GM19099 (cell line): ENCODE measurements at regions not wholly inside any gene's neighbourhood (a gene's known extent, or its start where the extent isn't known, plus 50 kb on each side); places are given as distances from the start of the nearest gene placed in this dataset.

Experiments
- POLR2A ChIP-seq: IDR thresholded peaks from 3 replicates; pipeline ENCODE4 v1.6.1; 2011; ENCODE audit warnings: low read depth; ENCODE audit not compliant: insufficient read length; ENCODE audit errors: extremely low read depth

- no peak for TF ChIP-seq POLR2A
These were observed 52.5 kb upstream of the RESF1 start for GRCh38 chr12:31906557-31907301.

- no peak for TF ChIP-seq POLR2A
These were observed 56.2 kb upstream of the RESF1 start for GRCh38 chr12:31903025-31903424.

- TF ChIP-seq POLR2A, result no peak
These were observed 58.9 kb upstream of the RESF1 start for GRCh38 chr12:31900271-31900670.

GRCh38 chr12:31899109-31899508 is 60.1 kb upstream of the RESF1 start:
- no peak for TF ChIP-seq POLR2A

DNA sequence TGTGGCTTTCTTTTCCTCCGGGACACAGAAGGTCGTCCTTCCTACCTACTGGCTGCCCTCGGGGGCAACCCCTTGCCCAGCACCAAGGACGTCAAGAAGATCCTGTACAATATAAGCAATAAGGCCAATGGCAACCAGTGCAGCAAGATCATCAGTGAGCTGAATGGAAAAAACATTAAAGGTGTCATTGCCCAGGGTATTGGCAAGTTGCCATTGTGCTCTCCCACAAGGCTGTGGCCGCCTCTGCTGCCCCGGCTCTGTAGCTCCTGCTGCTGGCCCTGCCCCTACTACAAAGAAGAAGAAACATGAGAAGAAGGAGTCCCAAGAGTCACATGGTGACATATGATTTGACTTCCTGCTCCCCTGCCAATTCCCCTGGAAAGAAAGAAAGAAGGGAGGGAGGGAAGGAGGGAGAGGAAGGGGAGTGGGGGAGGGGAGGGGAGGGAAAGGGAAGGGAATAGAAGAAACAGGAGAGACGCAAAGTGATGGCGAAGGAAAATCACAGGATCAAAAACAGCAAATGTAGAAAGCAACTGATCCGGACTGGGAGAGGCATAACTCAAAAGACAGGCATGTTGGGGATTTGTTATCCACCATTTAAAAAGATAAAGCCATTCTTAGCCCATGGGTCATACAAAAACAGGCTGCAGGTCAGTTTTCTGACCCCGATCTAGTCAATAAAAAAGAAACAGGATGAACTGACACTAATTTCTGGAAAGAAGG is 61.3 kb upstream of the RESF1 start:
- no peak for TF ChIP-seq POLR2A

GRCh38 chr12:31896514-31897039 is 62.6 kb upstream of the RESF1 start:
- TF ChIP-seq POLR2A, result peak; percentile 57

DNA sequence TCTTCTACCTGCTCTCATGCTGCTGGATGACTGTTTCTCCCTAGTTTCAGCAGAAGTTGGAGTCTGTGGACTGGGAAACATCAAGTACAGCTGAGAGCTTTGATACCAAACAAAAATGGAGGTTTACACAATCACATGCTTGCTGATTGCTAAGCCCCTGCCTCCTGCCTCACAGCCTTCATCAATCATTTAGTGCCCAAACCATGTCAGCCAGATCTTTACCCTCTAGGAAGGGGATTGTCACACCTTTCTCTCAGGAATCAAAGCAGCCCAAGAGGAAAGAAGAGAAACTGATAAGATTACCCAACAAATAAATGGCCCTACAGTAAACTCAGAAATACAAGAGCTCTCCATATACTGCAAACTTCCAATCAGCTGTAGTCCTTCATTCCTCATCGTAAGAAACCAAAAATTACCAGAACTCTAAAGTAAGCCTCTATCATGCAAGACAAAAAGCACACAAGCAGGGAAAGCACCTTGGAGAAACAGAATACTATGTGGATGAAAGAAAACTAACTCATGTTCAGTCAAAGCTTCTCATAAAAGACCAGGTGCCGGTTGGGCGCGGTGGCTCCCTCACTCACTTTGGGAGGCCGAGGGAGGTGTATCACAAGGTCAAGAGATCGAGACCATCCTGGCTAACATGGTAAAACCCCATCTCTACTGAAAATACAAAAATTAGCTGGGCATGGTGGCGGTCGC is 63.6 kb upstream of the RESF1 start:
- no peak for TF ChIP-seq POLR2A

DNA sequence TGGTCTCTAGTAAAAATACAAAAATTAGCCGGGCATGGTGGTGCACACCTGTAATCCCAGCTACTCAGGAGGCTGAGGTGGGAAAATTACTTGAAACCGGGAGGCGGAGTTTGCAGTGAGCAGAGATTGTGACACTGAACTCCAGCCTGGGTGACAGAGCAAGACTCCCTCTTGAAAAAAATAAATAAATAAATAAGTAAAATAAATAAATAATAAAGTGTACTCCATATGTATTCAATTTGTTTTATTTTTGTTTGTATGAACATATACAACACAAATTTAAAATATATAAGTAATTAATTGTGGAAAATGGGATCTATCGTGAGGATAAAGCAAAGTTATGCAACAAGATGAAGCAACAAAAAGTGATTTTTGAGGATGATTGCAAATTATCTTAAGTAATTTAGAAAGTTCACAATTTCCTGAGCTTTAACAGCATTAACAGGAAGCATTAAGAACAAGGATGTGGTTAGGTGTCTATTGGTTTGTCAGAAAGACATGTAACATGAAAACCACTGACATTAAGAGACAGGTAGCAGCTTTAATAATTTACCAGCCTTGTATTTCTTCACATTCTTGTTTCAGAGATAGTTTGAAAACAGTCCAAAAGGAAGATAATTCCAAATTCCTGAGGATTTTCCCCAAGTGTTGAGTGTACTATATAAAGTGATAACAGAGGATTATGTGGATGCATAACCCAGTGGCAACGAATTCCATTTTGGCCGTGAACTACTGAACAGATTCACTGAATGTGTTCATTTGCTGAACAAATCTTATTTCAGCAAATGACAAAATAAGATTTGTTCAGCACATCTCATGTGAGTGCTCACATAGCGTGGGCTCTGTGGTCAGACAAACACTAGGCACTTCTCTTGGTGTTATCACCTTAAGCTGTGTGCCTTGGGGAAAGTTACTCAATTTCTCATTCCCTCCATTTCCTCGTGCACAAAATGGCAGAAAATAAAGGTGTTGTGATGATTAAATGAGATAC is 68.6 kb upstream of the RESF1 start:
- no peak for TF ChIP-seq POLR2A

- TF ChIP-seq POLR2A, result no peak
These were observed 72.0 kb upstream of the RESF1 start for GRCh38 chr12:31887109-31887811.

GRCh38 chr12:31880340-31880739 is 78.9 kb upstream of the RESF1 start:
- no peak for TF ChIP-seq POLR2A

- TF ChIP-seq POLR2A, result no peak
These were observed 81.3 kb upstream of the RESF1 start for GRCh38 chr12:31877884-31878283.

DNA sequence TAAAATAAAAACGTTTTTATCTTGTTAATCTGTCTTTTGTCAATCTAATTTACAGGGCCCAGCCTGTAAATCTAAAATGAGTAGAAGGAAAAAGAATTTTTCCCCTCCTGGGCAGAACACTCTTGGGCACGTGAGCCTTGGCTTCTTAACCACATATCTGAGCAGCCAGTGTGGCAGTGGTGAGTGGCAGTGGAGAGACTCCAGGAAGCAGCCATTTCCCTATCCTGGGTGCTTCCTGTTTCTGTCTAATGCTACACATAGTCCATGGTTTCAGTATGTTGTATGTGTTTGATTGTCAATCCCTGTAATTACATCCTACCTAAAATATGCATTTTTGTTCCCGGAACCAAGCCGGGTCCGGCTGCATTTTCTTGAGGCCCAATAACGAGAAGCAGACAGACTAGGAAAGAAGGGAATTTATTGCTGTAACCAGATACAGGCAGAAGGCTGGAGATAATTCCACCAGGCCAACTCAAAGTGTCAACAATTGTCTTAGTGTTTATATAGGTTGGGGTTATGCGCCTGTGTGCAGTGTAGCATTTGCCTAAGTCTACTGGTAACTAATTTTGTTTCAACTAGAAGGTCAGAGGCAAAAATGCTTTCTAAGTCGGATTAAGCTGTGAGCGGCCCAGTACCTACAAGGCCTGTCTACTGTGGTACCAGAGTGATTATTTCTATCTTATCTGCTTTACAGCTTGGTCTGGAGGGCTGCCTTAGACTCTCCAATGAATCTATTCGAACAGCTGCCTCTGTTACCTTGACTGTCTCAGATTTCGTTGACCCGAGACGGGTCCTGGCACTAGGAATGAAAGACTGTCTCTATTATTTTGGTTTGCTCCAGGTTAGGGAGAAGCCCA is 82.4 kb upstream of the RESF1 start:
- no peak for TF ChIP-seq POLR2A

DNA sequence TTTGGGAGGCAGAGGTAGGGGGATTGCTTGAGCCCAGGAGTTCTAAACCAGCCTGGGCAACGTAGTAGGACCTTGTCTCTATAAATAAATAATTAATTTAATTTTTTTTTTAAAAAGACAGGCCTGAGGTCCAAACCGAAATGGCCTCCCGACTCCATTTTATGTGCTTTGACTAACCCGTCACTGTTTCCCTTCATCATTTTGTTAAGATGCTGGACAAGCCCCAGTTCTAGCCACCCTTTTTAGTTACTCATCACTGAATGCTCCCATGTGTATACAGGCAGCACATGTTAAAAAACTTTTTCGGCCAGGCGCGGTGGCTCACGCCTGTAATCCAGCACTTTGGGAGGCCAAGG is 83.6 kb upstream of the RESF1 start:
- no peak for TF ChIP-seq POLR2A
